GM23338 (cell line): ENCODE measurements at regions not wholly inside any gene's neighbourhood (a gene's known extent, or its start where the extent isn't known, plus 50 kb on each side); places are given as distances from the start of the nearest gene placed in this dataset.

ENCODE experiments used
- ATAC-seq: fragments of 200-7000 bp; cut with Tn5 transposase; 3 replicates; pipeline ENCODE4 v1.9.1; 2020
- DNase-seq: peaks from one replicate; pipeline ENCODE4 v3.0.0-alpha.2; 2015; ENCODE audit warnings: low spot score
- H2AFZ ChIP-seq: fragments of 200-600 bp; sonication (generic); 2 replicates; pipeline ENCODE4 v1.8.0; 2016; ENCODE audit warnings: antibody characterized with exemption, mild to moderate bottlenecking, moderate library complexity
- H3F3A ChIP-seq: fragments of 200-600 bp; sonication (generic); replicated peaks from 2 replicates; pipeline ENCODE4 v1.8.0; 2017; ENCODE audit warnings: antibody characterized with exemption, mixed run types, low read depth
- H3K27ac ChIP-seq: fragments of 200-600 bp; sonication (generic); 2 replicates; pipeline ENCODE4 v1.6.1; 2016; ENCODE audit warnings: low read depth
- H3K27me3 ChIP-seq: fragments of 200-600 bp; sonication (generic); 2 replicates; pipeline ENCODE4 v1.8.0; 2016; ENCODE audit warnings: mild to moderate bottlenecking, mixed run types, moderate library complexity; ENCODE audit not compliant: insufficient read depth
- H3K36me3 ChIP-seq: fragments of 200-600 bp; sonication (generic); 2 replicates; pipeline ENCODE4 v1.8.0; 2016; ENCODE audit warnings: mild to moderate bottlenecking; ENCODE audit not compliant: insufficient read depth
- H3K4me1 ChIP-seq: fragments of 200-600 bp; sonication (generic); 2 replicates; pipeline ENCODE4 v1.8.0; 2016; ENCODE audit warnings: mild to moderate bottlenecking, moderate library complexity; ENCODE audit not compliant: insufficient read depth
- H3K4me2 ChIP-seq: fragments of 200-600 bp; sonication (generic); 2 replicates; pipeline ENCODE4 v1.7.1; 2017; ENCODE audit warnings: mixed run types
- H3K4me3 ChIP-seq: fragments of 200-600 bp; sonication (generic); 2 replicates; pipeline ENCODE4 v1.6.1; 2016; ENCODE audit warnings: mixed run types
- H3K79me2 ChIP-seq: fragments of 200-600 bp; sonication (generic); replicated peaks from 2 replicates; pipeline ENCODE4 v1.8.0; 2017; ENCODE audit warnings: mild to moderate bottlenecking; ENCODE audit not compliant: insufficient read depth
- H3K9me2 ChIP-seq: fragments of 200-600 bp; sonication (generic); 2 replicates; pipeline ENCODE4 v1.8.0; 2017; ENCODE audit not compliant: insufficient read depth
- H4K20me1 ChIP-seq: fragments of 200-600 bp; sonication (generic); replicated peaks from 2 replicates; pipeline ENCODE4 v1.8.0; 2017; ENCODE audit warnings: mild to moderate bottlenecking; ENCODE audit not compliant: insufficient read depth
- H3K27ac Mint-ChIP-seq: 2 replicates; pipeline ENCODE4 v1.8.0; 2020; ENCODE audit warnings: inconsistent platforms, mild to moderate bottlenecking, moderate library complexity, mixed read lengths
- H3K27me3 Mint-ChIP-seq: 3 replicates; pipeline ENCODE4 v1.8.0; 2022; ENCODE audit warnings: low read depth, mild to moderate bottlenecking, moderate library complexity, mixed read lengths, inconsistent platforms; ENCODE audit not compliant: insufficient read depth, poor library complexity
- H3K36me3 Mint-ChIP-seq: 3 replicates; pipeline ENCODE4 v1.8.0; 2021; ENCODE audit warnings: low read depth, mild to moderate bottlenecking, inconsistent platforms, moderate library complexity, mixed read lengths
- H3K4me1 Mint-ChIP-seq: 3 replicates; pipeline ENCODE4 v1.8.0; 2020; ENCODE audit warnings: mild to moderate bottlenecking, inconsistent platforms, mixed read lengths
- H3K4me3 Mint-ChIP-seq: 3 replicates; pipeline ENCODE4 v1.8.0; 2021; ENCODE audit warnings: moderate library complexity, mild to moderate bottlenecking, inconsistent platforms, mixed read lengths
- H3K9me3 Mint-ChIP-seq: 3 replicates; pipeline ENCODE4 v1.8.0; 2020; ENCODE audit warnings: moderate library complexity, mild to moderate bottlenecking, inconsistent platforms, mixed read lengths
- CREB1 ChIP-seq: fragments of 250-450 bp; sonication (Bioruptor Pico); IDR thresholded peaks from 2 replicates; pipeline ENCODE4 v1.5.0; 2020; ENCODE audit warnings: low read depth, mild to moderate bottlenecking, moderate library complexity
- CTCF ChIP-seq, 2 experiments: fragments of 200-600 bp in 1 of 2; sonication (generic) in 1 of 2; conservative IDR thresholded peaks; 2 replicates each; pipeline versions ENCODE4 v1.5.1 to v1.6.1; 2016 to 2017; ENCODE audit warnings: antibody characterized with exemption in 2 of 2, low read depth in 2 of 2, mild to moderate bottlenecking in 2 of 2, moderate library complexity in 1 of 2
- EZH2 ChIP-seq: fragments of 200-600 bp; sonication (generic); IDR thresholded peaks from one replicate; pipeline ENCODE4 v1.8.0; 2017; ENCODE audit warnings: antibody characterized with exemption, mild to moderate bottlenecking, low read depth; ENCODE audit not compliant: unreplicated experiment
- EZH2phosphoT487 ChIP-seq: fragments of 200-600 bp; sonication (generic); IDR thresholded peaks from one replicate; pipeline ENCODE4 v1.8.1; 2018; ENCODE audit warnings: antibody characterized with exemption; ENCODE audit not compliant: unreplicated experiment
- JUNB ChIP-seq: IDR thresholded peaks from one replicate; pipeline ENCODE4 v1.6.1; 2016; ENCODE audit warnings: antibody characterized with exemption; ENCODE audit not compliant: unreplicated experiment
- POLR2AphosphoS5 ChIP-seq: IDR thresholded peaks from 2 replicates; pipeline ENCODE4 v1.6.1; 2016; ENCODE audit warnings: antibody characterized with exemption, low read depth
- STAT1 ChIP-seq: IDR thresholded peaks from one replicate; pipeline ENCODE4 v1.6.1; 2016; ENCODE audit warnings: antibody characterized with exemption; ENCODE audit not compliant: unreplicated experiment
- ZNF114 ChIP-seq: fragments of 250-450 bp; sonication (Bioruptor Pico); IDR thresholded peaks from 2 replicates; pipeline ENCODE4 v1.5.0; 2020; ENCODE audit warnings: mild to moderate bottlenecking, moderate library complexity
- ZNF331 ChIP-seq: fragments of 250-450 bp; sonication (Bioruptor Pico); IDR thresholded peaks from 2 replicates; pipeline ENCODE4 v1.5.0; 2020; ENCODE audit warnings: low read depth, mild to moderate bottlenecking, moderate library complexity
- TF ChIP-seq, protein P1 (sequence below): fragments of 250-450 bp; sonication (Bioruptor Pico); IDR thresholded peaks from 2 replicates; pipeline ENCODE4 v1.5.0; 2020; ENCODE audit warnings: mild to moderate bottlenecking, moderate library complexity
- TF ChIP-seq, protein P2 (sequence below): IDR thresholded peaks from 2 replicates; pipeline ENCODE4 v1.6.1; 2016; ENCODE audit warnings: antibody characterized with exemption

DNA sequence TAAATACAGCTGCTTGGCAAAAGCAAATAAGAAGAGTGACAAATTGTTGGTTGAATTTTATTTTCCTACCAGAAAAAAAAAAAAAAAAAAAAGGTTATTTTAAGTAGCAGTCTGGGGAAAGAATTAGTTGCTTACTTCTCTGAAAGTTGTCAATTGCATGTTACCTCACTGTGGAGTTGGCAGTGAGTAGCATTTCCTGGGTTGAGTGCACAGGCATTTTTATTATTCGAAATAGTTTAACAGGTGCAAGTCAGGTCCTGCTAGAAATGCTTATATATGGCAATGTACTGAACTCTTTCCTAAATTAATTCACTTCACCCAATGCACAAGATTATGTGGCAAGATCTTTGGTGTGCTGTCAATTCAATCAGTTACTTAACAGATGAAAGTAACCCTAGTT, 680.6 kb downstream of the EPHA3 start:
- H3K79me2 ChIP-seq: no peaks in the 10 kb centered on the region
- Mint-ChIP-seq H3K36me3 (no peaks in the 10 kb centered on the region), H3K27ac (no peak overlapping the region), H3K9me3 (no peaks in the 10 kb centered on the region), H3K27me3 (no peaks in the 10 kb centered on the region), H3K4me1 (peaks cover 4% of the 10 kb centered on the region; the same call in 2 of the 3 replicates), H3K4me3 (no peak overlapping the region)
- no peak for ATAC-seq
- H3K27me3 ChIP-seq: no peaks in the 10 kb centered on the region
- H3K36me3 ChIP-seq: no peaks in the 10 kb centered on the region
- TF ChIP-seq EZH2 (no peak), CREB1 (CRISPR knock-in tag) (no peak), ZNF114 (CRISPR knock-in tag) (no peak), CTCF (conservative IDR thresholded peaks at IDR 0.05; ENCODE audit: low read depth in 2 of 2) (no peak), EZH2phosphoT487 (no peak), STAT1 (no peak), JUNB (no peak), POLR2AphosphoS5 (no peak), ZNF331 (CRISPR knock-in tag) (no peak)
- TF ChIP-seq, protein P1, sequence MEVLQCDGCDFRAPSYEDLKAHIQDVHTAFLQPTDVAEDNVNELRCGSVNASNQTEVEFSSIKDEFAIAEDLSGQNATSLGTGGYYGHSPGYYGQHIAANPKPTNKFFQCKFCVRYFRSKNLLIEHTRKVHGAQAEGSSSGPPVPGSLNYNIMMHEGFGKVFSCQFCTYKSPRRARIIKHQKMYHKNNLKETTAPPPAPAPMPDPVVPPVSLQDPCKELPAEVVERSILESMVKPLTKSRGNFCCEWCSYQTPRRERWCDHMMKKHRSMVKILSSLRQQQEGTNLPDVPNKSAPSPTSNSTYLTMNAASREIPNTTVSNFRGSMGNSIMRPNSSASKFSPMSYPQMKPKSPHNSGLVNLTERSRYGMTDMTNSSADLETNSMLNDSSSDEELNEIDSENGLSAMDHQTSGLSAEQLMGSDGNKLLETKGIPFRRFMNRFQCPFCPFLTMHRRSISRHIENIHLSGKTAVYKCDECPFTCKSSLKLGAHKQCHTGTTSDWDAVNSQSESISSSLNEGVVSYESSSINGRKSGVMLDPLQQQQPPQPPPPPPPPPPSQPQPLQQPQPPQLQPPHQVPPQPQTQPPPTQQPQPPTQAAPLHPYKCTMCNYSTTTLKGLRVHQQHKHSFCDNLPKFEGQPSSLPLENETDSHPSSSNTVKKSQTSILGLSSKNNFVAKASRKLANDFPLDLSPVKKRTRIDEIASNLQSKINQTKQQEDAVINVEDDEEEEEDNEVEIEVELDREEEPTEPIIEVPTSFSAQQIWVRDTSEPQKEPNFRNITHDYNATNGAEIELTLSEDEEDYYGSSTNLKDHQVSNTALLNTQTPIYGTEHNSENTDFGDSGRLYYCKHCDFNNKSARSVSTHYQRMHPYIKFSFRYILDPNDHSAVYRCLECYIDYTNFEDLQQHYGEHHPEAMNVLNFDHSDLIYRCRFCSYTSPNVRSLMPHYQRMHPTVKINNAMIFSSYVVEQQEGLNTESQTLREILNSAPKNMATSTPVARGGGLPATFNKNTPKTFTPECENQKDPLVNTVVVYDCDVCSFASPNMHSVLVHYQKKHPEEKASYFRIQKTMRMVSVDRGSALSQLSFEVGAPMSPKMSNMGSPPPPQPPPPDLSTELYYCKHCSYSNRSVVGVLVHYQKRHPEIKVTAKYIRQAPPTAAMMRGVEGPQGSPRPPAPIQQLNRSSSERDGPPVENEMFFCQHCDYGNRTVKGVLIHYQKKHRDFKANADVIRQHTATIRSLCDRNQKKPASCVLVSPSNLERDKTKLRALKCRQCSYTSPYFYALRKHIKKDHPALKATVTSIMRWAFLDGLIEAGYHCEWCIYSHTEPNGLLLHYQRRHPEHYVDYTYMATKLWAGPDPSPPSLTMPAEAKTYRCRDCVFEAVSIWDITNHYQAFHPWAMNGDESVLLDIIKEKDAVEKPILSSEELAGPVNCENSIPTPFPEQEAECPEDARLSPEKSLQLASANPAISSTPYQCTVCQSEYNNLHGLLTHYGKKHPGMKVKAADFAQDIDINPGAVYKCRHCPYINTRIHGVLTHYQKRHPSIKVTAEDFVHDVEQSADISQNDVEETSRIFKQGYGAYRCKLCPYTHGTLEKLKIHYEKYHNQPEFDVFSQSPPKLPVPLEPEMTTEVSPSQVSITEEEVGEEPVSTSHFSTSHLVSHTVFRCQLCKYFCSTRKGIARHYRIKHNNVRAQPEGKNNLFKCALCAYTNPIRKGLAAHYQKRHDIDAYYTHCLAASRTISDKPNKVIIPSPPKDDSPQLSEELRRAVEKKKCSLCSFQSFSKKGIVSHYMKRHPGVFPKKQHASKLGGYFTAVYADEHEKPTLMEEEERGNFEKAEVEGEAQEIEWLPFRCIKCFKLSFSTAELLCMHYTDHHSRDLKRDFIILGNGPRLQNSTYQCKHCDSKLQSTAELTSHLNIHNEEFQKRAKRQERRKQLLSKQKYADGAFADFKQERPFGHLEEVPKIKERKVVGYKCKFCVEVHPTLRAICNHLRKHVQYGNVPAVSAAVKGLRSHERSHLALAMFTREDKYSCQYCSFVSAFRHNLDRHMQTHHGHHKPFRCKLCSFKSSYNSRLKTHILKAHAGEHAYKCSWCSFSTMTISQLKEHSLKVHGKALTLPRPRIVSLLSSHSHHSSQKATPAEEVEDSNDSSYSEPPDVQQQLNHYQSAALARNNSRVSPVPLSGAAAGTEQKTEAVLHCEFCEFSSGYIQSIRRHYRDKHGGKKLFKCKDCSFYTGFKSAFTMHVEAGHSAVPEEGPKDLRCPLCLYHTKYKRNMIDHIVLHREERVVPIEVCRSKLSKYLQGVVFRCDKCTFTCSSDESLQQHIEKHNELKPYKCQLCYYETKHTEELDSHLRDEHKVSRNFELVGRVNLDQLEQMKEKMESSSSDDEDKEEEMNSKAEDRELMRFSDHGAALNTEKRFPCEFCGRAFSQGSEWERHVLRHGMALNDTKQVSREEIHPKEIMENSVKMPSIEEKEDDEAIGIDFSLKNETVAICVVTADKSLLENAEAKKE: no peak
- TF ChIP-seq, protein P2, sequence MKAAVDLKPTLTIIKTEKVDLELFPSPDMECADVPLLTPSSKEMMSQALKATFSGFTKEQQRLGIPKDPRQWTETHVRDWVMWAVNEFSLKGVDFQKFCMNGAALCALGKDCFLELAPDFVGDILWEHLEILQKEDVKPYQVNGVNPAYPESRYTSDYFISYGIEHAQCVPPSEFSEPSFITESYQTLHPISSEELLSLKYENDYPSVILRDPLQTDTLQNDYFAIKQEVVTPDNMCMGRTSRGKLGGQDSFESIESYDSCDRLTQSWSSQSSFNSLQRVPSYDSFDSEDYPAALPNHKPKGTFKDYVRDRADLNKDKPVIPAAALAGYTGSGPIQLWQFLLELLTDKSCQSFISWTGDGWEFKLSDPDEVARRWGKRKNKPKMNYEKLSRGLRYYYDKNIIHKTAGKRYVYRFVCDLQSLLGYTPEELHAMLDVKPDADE: no peak
- H3K4me1 ChIP-seq: no peaks in the 10 kb centered on the region
- DNase-seq: no peak
- no peak overlapping the region for H3K4me3 ChIP-seq
- H3K9me2 ChIP-seq: no peaks in the 10 kb centered on the region
- H4K20me1 ChIP-seq: no peaks in the 10 kb centered on the region
- no peak overlapping the region for H3K27ac ChIP-seq
- H3K4me2 ChIP-seq: no peak overlapping the region
- no peak overlapping the region for H2AFZ ChIP-seq
- no peaks in the 10 kb centered on the region for H3F3A ChIP-seq
